NCI-H69 (cell line): ENCODE measurements at regions not wholly inside any gene's neighbourhood (a gene's known extent, or its start where the extent isn't known, plus 50 kb on each side); places are given as distances from the start of the nearest gene placed in this dataset.

Source experiments
- DNase-seq: peaks from one replicate; lab custom pipeline; 2025; lab: John Stamatoyannopoulos, UW

GRCh38 chr4:128601991-128602695, 207.4 kb upstream of the JADE1 start:
- peak; percentile 41 for DNase-seq

- DNase-seq: peak; percentile 94
These were observed 208.3 kb upstream of the JADE1 start for GRCh38 chr4:128600996-128601871.

- DNase-seq: peak; percentile 17
These were observed 209.1 kb upstream of the JADE1 start for GRCh38 chr4:128600410-128600809.

- no peak for DNase-seq
These were observed 212.0 kb upstream of the JADE1 start for GRCh38 chr4:128597500-128597899.

GRCh38 chr4:128596853-128597252, 212.6 kb upstream of the JADE1 start:
- peak; percentile 44 for DNase-seq

GRCh38 chr4:128596115-128596514, 213.4 kb upstream of the JADE1 start:
- DNase-seq: no peak

- DNase-seq: no peak
These were observed 218.0 kb upstream of the JADE1 start for GRCh38 chr4:128591482-128591881.

- DNase-seq: peak; percentile 19
These were observed 218.7 kb upstream of the JADE1 start for GRCh38 chr4:128590773-128591172.

GRCh38 chr4:128590034-128590740, 219.3 kb upstream of the JADE1 start:
- DNase-seq: no peak

GRCh38 chr4:128589384-128589965, 220.0 kb upstream of the JADE1 start:
- DNase-seq: no peak

- DNase-seq: no peak
These were observed 222.1 kb upstream of the JADE1 start for GRCh38 chr4:128587382-128587781.

GRCh38 chr4:128583753-128584712, 225.5 kb upstream of the JADE1 start:
- peak; percentile 81 for DNase-seq

- no peak for DNase-seq
These were observed 227.1 kb upstream of the JADE1 start for GRCh38 chr4:128582427-128582870.

- DNase-seq: no peak
These were observed 230.2 kb upstream of the JADE1 start for GRCh38 chr4:128579154-128579853.

- peak; percentile 74 for DNase-seq
These were observed 234.8 kb upstream of the JADE1 start for GRCh38 chr4:128574706-128575105.

- DNase-seq: no peak
These were observed 235.6 kb upstream of the JADE1 start for GRCh38 chr4:128573781-128574508.

GRCh38 chr4:128572778-128573241, 236.7 kb upstream of the JADE1 start:
- DNase-seq: peak; percentile 2

GRCh38 chr4:128571747-128572146, 237.8 kb upstream of the JADE1 start:
- peak; percentile 2 for DNase-seq

GRCh38 chr4:128570387-128570975, 239.0 kb upstream of the JADE1 start:
- no peak for DNase-seq
